ENCODE measurements at regions not wholly inside any gene's neighbourhood (a gene's known extent, or its start where the extent isn't known, plus 50 kb on each side); places are given as distances from the start of the nearest gene placed in this dataset.
A peak's percentile ranks its signal among the peaks of the same experiment; 100 is the strongest.

GRCh38 chr4:159018062-159018629, 84.7 kb upstream of the RAPGEF2 start:
- DNase-seq (peak in 1 of 3 donors; percentile 49), ATAC-seq (ENCODE audit: insufficient read depth, low FRiP score) (no peak)
- H3K27ac ChIP-seq (ENCODE audit: low read depth in 1 of 2, low read length in 1 of 2) = no peak overlapping the region
- no peak overlapping the region for H3K4me3 ChIP-seq
- no peak overlapping the region for H3K9ac ChIP-seq (ENCODE audit: insufficient read depth in 1 of 2, low read length in 2 of 2)
- TF ChIP-seq, protein P1, sequence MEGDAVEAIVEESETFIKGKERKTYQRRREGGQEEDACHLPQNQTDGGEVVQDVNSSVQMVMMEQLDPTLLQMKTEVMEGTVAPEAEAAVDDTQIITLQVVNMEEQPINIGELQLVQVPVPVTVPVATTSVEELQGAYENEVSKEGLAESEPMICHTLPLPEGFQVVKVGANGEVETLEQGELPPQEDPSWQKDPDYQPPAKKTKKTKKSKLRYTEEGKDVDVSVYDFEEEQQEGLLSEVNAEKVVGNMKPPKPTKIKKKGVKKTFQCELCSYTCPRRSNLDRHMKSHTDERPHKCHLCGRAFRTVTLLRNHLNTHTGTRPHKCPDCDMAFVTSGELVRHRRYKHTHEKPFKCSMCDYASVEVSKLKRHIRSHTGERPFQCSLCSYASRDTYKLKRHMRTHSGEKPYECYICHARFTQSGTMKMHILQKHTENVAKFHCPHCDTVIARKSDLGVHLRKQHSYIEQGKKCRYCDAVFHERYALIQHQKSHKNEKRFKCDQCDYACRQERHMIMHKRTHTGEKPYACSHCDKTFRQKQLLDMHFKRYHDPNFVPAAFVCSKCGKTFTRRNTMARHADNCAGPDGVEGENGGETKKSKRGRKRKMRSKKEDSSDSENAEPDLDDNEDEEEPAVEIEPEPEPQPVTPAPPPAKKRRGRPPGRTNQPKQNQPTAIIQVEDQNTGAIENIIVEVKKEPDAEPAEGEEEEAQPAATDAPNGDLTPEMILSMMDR (IDR thresholded peaks at IDR 0.05; ENCODE audit: control extremely low read depth, extremely low read depth) = no peak
- no peaks in the 10 kb centered on the region for H3K27me3 ChIP-seq (ENCODE audit: control insufficient read depth in 3 of 3, insufficient read depth in 3 of 3, low read length in 2 of 3)
- WGBS, 2 donors = 50 to 74% methylated on average over 4 of the region's 4 CpGs
- no peaks in the 10 kb centered on the region for H3K36me3 ChIP-seq (ENCODE audit: control insufficient read depth in 4 of 4, insufficient read depth in 4 of 4, low read length in 4 of 4)
- H3K4me1 ChIP-seq (ENCODE audit: control insufficient read depth in 5 of 5, insufficient read depth in 5 of 5, low read length in 5 of 5) = peaks cover 0 to 7% (median 0%) of the 10 kb centered on the region in 5 donors
- no peaks in the 10 kb centered on the region for H3K9me3 ChIP-seq (ENCODE audit: control insufficient read depth in 4 of 4, insufficient read depth in 3 of 4, low read length in 3 of 4)

GRCh38 chr4:159019356-159019755, 83.5 kb upstream of the RAPGEF2 start:
- no peak for ATAC-seq (ENCODE audit: insufficient read depth, low FRiP score)
- H3K9me3 ChIP-seq (ENCODE audit: control insufficient read depth in 4 of 4, insufficient read depth in 3 of 4, low read length in 3 of 4) = no peaks in the 10 kb centered on the region
- no peak overlapping the region for H3K27ac ChIP-seq (ENCODE audit: low read depth in 1 of 2, low read length in 1 of 2)
- no peaks in the 10 kb centered on the region for H3K27me3 ChIP-seq (ENCODE audit: control insufficient read depth in 3 of 3, insufficient read depth in 3 of 3, low read length in 2 of 3)
- no peak overlapping the region for H3K4me3 ChIP-seq
- H3K9ac ChIP-seq (ENCODE audit: insufficient read depth in 1 of 2, low read length in 2 of 2) = no peak overlapping the region
- H3K4me1 ChIP-seq (ENCODE audit: control insufficient read depth in 5 of 5, insufficient read depth in 5 of 5, low read length in 5 of 5) = peaks cover 0 to 7% (median 0%) of the 10 kb centered on the region in 5 donors
- TF ChIP-seq, protein P1 (IDR thresholded peaks at IDR 0.05; ENCODE audit: control extremely low read depth, extremely low read depth) = no peak
- peak in 1 of 3 donors; percentile 42 for DNase-seq
- WGBS, 2 donors = 41 to 75% methylated on average over 5 of the region's 5 CpGs
- no peaks in the 10 kb centered on the region for H3K36me3 ChIP-seq (ENCODE audit: control insufficient read depth in 4 of 4, insufficient read depth in 4 of 4, low read length in 4 of 4)

DNA sequence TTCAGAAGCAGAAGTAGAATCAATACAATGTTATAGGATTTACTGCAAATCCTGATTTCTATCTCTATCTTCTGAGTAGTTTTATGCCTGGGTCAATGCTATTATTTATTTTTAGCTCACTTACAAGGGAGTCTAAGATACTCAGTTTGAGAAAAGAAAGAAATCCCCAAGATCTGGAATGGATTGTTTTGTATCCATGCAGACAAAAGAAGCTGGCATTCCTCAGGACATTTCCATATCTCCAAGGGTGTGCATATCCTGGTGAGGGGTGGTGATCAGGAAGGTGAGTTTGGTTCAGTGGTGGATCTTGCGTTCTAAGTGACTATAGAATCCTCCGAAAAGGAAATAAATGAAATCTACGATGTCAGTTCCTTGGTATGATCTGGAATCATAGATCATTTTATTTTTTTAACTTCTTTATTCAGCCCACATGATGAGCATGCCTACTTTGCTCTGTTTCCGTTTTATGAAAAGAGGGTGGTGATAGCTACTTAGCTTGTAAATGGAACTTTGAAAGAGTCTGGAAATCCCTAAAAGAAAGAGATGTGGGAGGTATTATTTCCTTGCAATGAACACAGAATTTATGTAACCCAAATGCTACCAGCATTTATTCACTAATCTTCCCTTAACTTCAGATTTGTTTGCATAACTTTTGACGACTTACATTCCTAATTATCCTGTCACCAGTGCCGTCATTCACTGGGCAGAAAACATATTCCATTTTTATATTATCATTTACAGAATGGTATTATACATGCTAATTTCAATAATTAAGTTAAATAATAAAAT, 81.1 kb upstream of the RAPGEF2 start:
- TF ChIP-seq, protein P1 (IDR thresholded peaks at IDR 0.05; ENCODE audit: control extremely low read depth, extremely low read depth) = no peak
- DNase-seq (no peak), ATAC-seq (ENCODE audit: insufficient read depth, low FRiP score) (no peak)
- no peaks in the 10 kb centered on the region for H3K27me3 ChIP-seq (ENCODE audit: control insufficient read depth in 3 of 3, insufficient read depth in 3 of 3, low read length in 2 of 3)
- no peak overlapping the region for H3K4me3 ChIP-seq
- H3K9ac ChIP-seq (ENCODE audit: insufficient read depth in 1 of 2, low read length in 2 of 2) = no peak overlapping the region
- WGBS, 2 donors = 85 to 86% methylated on average over 6 of the region's 6 CpGs
- no peak overlapping the region for H3K27ac ChIP-seq (ENCODE audit: low read depth in 1 of 2, low read length in 1 of 2)
- H3K36me3 ChIP-seq (ENCODE audit: control insufficient read depth in 4 of 4, insufficient read depth in 4 of 4, low read length in 4 of 4) = no peaks in the 10 kb centered on the region
- no peaks in the 10 kb centered on the region for H3K9me3 ChIP-seq (ENCODE audit: control insufficient read depth in 4 of 4, insufficient read depth in 3 of 4, low read length in 3 of 4)
- peaks cover 0 to 2% (median 0%) of the 10 kb centered on the region in 5 donors for H3K4me1 ChIP-seq (ENCODE audit: control insufficient read depth in 5 of 5, insufficient read depth in 5 of 5, low read length in 5 of 5)
